GM19468 (cell line): ENCODE measurements at regions not wholly inside any gene's neighbourhood (a gene's known extent, or its start where the extent isn't known, plus 50 kb on each side); places are given as distances from the start of the nearest gene placed in this dataset.
"Not testable (repeated sequence)": the region's sequence is repeated elsewhere in the genome, so short reads cannot be mapped to it uniquely, and the experiment has no call there.

Experiments used
- ATAC-seq: cut with Tn5 transposase; IDR thresholded peaks from one replicate; pipeline ENCODE4 v1.9.1; 2021; ENCODE audit warnings: mild to moderate bottlenecking, moderate library complexity, moderate number of reproducible peaks; ENCODE audit not compliant: unreplicated experiment; ENCODE audit errors: extremely low read depth

DNA sequence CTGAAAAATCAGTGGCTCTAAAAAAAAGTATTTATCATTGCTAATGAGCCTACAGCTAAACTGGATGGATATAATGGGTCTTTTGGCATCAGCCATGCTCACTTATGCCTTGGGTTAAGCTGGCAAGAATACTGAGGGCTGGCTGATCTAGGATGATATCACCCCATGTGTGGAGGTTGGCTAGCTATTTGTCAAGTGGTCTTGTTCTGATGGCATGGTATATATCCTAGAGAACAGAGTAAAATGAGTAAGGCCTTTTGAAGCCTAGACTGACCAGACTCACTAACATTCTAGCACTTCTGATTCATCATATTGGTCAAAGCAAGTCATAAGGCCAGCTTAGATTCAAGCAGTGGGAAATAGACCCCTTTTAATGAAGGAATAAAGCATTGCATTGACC is 383.0 kb downstream of the SLITRK1 start:
- ATAC-seq = no peak

DNA sequence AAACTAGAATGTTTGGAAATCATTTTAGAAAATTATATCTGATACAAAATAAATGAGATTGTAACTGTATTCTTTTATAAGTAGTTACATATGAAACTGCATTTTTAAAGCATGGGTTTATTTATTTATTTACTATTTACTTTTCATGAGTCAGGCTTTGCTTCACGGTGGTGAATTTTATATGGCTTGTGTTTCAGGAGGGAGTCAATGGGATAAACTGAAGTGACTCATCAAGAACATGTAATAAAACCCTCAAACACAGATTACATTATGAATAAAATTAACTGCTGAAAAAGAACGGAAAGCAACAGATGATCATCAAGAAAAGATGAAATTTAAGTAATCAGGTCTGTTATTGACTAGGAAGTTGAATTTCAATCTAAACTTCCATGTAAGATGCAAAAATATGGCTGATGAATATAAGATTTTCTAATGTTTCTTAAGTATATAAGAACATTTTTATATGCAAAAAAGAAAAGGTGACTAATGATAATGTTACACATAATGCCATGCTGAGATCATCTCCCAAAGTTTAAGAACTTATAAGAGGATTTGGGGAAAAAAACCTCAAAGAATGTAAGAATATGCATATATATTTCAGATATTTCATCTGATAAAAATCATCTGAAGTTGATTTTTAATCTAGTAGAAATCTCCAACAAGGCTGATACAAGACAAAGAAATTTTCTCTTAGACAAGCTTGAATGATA is 383.6 kb downstream of the SLITRK1 start:
- no peak for ATAC-seq

DNA sequence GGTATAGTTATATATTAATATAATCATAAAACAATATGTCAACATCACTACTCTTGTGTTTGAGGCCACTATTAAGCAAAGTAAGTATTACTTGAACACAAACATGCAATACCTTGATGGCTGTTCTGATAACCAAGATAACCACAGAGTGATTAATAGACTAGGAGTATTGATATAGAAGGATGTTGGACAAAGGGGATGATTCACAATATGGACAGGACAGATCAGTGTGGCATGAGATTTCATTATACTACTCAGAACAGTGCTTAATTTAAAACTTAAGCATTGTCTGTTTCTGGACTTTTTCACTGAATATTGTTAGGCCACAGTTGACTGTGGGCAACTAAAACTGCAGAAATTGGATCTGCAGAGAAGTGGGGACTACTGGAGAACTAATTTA is 384.2 kb downstream of the SLITRK1 start:
- no peak for ATAC-seq

DNA sequence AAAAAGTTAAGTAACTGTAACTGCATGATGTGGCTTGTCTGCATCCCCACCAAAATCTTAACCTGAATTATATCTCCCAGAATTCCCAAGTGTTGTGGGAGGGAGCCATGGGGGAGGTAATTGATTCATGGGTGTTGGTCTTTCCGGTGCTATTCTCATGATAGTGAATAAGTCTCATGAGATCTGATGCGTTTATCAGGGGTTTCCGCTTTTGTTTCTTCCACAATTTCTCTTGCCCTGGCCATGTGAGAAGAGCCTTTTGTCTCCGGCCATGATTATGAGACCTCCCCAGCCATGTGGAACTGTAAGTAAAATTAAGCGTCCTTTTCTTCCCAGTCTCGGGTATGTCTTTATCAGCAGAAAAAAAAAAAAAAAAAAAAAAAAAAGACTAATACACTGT is 385.8 kb downstream of the SLITRK1 start:
- no peak for ATAC-seq

DNA sequence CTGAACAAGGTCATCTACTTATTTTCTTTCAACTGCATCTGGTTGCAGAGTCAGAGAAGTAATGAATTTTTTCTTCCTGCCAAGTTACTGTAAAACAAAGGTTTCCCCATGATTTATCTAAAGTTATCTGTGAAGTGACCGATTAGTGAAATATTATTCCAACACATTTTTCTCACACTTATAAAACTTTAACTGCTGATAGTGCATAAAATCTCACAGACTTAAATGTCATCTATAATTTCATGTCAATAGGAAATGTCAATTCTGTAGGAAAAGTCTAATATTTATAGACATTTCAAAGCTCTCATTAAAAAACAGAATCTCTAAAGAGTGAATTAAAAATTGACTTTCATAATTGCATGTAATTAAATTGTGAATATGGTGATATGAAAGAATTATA is 397.2 kb downstream of the SLITRK1 start:
- ATAC-seq = no peak

DNA sequence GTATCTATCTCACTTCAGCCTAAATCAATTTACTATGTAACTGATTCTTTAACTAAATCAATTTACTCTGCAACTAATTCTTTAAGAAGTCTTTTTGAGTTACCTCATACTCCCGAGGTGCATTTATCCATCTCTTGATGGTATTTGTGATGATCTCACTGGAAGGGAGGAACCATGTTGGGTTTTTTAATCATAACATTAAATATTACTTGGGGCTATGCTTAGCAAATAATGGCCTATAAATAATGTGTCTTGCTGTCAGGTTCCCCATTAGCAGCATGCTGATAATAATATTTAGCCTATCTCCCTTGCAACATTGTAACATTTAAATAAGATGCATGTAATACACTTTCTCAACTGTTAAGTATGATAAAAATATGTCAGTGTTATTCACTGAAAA is 411.3 kb downstream of the SLITRK1 start:
- ATAC-seq = no peak

DNA sequence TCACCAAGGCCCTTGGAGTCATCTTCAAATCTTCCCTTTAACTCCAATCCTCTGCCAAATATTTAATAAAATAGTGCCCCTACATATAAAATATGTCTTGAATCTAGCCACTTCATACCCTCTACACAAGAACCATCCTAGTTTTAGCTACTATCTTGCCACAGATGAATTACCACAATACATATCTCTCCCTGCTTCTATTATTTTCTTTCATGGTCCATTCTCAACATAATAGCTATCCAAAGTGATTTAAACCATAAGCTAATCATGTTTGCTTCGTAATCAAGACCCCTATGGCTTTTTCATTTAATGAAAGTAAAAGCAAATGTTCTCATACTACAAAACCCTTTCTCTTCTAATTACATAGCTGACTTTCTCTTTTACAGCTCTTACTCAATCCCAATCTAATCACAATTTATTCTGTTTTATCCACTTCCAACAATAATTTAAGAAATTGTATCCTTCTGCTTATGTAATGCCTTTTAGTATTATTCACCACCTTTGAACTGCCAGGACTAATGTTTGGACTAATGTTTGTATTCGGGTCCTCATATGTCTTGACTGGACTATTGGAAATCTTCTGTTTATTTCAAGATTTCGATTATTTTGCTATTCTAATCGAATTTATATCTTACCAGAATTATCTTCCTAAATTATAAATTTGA is 412.0 kb downstream of the SLITRK1 start:
- no peak for ATAC-seq

DNA sequence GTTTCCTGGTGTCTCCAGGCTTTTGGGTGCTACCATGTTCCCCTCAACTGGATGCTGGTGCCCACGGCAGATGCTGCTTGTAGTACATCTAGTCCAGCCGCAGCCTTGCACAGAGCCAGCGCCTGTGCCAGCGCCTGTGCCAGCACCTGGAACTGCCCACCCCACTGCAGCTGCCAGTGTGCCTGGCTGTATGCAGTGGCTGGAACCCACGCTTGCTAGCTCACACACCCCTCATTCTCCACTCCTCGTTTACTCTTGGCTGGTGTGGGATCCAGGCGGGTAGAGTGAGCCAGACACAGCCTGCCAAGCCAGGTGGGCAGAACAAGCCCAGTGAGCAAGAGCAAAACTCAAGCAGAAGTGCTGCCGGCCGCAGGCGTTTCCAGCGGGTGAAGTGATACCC is 428.6 kb downstream of the SLITRK1 start:
- no peak for ATAC-seq

DNA sequence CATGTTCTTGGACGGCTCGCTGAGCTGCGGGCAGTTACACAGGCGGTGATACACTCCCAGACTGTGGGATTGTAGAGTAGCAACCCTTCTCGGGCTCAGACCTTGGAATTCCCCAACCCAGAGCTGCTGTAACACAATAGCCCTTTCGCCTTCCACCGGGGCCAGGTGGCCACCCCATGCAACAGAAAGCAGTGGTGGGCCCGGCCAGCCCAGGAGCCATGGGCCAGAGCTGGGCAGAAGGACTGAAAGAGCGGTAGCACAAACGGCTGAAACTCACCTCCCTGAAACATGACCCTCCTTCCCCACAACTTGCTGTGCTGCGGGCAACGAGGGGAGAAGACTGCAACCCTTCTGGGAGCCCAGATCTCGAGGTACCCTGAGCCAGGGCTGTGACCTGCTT is 429.0 kb downstream of the SLITRK1 start:
- no peak for ATAC-seq

DNA sequence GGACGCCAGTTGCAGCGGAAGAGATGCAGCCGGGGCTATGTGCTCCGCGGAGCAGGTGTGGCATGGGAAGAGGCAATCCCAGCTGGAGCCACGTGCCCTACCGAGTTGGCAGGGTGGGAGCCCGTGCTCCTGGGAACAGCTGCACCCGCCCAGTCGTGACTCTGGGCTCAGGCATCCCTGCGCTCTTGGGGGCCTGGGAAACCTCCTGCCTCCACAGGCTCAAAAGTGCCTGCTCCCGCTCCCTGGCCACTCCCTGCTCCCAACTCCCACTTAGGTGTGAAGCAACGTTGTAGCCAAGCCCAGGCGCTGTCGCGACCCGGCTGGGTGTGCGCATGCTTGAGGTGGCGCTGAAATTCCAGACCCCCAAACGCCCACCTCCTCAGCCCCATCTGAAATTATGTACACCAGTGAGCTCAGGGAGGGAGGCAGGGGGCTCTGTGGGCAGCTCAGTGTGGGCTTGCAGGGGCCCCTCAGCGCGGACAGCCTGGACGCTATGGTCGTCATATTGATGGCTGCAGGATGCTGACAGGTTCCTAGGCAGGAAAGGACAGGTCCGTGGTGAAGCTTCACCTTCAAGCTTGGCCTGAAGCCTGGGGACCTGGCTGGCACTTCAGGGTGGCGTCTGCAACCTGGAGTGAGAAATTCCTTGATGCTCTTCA is 429.9 kb downstream of the SLITRK1 start:
- ATAC-seq = no peak

DNA sequence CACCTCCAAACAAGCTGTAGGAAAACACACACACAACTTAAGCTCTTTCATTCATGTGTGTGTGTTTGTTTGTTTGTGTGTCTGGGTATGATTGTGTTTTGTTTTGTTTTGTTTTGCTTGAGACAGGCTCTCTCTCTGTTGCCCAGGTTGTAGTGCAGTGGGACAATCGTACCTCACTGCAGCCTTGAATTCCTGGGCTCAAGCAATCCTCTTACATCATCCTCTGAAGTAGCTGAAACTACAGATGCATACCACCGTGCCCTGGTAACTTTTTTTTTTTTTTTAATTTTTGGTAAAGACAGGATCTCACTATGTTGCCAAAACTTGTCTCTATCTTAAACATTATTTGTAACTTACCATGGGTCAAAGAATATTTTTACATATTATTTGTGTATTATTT is 431.7 kb downstream of the SLITRK1 start:
- ATAC-seq = no peak

DNA sequence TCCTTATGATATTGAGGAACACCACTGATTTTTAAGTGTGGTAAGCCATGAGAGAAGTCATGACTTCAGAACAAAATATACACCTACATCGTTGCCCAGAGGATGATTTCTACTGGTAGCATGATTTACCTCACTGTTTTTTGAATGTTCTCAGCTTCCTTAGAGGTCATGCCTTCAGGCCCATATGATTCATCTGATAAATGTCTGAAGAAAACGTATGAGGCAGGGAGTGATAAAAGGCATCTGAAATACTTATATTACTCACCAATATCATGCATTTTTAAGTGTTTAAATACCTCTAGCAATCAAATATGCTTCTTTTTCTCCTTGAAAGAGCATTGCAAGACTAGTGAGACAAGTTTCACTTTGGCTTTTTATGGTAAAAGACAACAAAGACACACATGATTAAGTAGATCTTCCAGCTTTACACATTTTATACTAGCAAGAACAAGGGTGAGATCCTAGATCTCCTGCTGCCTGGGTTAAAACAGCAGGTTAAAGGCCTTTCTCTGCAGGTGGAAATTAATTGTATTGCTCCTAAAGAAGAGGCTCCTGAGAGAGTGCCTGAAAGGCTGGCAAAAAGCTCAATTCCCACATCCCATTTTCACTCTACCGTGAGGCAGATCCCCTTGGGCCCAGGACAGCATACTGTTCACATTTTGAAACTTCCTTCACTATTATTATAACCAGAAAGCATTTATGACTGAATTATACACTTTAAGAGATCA is 432.4 kb downstream of the SLITRK1 start:
- ATAC-seq = no peak

DNA sequence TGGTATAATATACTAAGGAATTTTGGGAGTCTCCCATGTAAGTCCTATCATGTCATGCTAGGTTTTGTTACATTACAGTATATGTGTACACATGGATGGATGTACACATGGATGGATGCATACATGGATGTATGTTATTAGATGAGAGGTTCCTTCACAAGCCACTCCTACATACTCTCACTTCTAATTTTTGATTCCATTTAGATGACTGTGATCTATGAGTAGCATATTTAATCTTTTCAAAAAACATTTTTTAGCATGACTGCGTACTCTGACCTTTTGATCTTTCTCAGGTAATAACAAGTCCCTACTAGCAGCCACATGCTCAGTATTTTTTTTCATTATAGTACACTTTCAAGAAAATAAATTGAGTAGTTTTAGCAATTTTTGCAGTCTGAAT is 441.8 kb downstream of the SLITRK1 start:
- ATAC-seq = no peak

DNA sequence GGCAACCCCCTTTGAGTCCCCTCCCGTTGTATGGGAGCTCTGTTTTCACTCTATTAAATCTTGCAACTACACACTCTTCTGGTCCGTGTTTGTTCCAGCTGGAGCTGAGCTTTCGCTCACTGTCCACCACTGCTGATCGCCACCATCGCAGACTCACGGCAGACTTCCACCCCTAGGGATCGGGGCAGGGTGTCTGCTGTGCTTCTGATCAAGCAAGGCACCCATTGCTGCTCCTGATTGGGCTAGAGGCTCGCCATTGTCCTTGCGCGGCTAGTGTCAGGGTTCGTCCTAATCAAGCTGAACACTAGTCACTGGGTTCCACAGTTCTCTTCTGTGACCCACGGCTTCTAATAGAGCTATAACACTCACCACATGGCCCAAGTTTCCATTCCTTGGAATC is 442.8 kb downstream of the SLITRK1 start:
- ATAC-seq = not testable (repeated sequence)

DNA sequence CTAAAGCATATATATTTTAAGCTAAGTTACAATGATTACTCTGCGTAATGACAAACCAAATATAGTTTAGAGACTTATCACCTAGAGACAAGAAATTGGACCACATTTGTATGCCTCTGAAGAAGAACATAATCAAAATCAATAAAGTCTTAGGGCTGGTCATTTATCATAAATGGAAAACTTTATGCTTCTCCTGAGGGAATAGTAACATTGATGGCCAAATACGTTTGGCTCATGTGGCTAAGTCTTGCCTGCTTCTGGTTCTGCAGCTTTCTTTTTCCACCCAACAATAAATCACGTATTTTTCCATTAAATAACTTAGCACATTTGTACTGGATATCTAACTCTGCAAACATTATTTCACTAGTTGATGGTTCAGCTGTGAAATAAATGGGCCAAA is 458.4 kb downstream of the SLITRK1 start:
- no peak for ATAC-seq

DNA sequence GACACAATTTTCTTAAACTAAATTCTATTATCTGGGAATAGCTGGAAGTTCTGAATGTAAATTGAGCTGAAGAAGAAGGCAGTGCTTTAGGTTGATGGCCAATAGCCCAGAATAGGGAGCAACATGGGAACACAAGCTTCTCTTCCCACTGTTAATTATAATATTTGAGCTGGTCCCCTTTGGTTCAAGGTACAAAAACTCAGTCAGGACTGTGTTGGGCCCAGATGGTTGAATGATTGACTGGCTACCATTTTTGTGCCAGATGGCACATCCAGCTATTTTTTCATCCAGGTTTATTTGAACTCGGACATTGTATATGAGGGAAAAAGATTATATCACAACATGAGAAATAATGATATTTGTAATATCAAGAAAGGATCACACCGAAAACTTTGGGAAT is 458.9 kb downstream of the SLITRK1 start:
- no peak for ATAC-seq

DNA sequence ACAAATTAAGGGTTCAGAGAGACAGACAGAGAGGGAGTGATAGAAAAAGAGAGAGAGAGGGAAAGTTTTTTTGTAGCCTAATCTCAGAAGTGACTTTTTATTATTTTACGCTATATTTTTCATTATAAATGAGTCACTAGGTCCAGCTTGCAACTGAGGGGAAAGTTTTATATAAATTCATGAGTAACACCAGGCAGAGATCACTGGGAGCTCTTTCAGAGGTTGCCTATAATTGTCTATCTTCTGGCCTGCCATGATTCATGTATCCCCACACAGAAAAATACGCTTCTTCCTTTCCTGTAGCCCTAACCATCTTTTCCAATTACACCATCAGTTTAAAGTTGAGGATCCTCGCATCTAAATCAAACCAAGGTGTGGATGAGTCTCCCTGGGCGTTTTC is 467.9 kb downstream of the SLITRK1 start:
- ATAC-seq = no peak

DNA sequence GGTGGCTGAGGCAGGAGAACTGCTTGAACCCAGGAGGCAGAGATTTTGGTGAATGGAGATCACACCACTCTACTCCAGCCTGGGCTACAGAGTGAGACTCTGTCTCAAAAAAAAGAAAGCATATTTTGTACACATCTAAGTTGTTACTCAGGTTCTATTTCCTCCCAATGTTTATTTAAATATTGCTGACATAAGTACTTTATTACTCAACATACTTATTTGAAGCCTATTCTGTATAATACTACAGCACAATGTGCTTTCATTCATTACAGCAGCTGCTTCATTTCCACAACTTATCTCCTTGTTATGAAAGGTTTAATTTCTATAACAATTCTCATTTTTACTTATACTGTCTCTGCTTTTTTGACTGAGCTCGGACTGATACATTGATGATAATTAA is 495.7 kb downstream of the SLITRK1 start:
- ATAC-seq = no peak

DNA sequence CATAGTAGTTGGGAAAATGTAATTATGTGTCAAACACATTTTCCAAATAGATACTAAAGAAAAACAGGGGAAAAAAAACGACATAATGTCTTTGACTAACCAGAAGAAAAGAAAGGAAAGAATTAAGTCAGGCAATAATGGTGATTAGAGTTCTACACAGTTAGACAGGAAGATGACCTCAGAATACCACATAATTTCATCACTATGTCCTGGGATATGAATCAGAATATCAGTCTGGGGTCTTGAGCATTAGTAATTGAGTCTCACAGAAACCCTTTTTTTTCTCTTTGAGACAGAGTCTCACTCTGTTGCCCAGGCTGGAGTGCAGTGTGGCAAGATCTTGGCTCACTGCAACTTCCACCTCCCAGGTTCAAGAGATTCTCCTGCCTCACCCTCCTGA is 503.4 kb downstream of the SLITRK1 start:
- no peak for ATAC-seq

DNA sequence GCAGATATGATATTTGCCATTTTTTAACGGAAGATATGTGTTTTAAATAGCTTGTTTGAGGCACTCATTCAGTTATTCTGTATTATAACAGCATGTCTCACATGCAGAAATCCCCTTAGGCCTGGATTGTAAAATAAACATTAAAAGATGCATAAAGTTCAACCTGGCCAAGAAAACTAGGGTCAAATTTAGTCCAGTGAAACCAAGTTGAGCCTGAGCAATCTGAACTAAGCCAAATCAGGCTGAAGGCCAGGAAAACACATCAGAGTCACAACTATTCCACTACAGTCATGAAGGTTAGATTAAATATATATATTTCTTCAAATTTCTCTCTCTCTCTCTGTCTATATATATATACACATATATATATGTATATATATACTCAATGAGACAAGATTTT is 504.8 kb downstream of the SLITRK1 start:
- ATAC-seq = no peak

DNA sequence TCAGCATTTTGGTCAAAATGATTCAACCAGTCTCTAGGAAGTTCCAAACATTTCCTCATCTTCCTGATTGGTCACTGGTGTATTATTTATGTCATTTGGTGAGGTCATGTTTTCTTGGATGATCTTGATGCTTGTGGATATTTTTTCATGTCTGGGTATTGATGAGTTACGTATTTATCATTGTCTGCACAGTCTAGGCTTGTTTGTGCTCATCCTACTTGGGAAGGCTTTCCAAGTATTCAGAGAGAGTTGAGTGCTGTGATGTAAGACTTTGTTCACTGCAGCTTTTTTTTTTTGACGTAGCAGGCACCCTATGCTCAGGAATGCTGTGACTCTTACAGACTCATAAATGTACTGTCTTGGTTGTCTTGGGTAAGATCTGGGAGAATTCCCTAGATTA is 509.5 kb downstream of the SLITRK1 start:
- ATAC-seq = no peak
